CMK (cell line): ENCODE measurements at regions not wholly inside any gene's neighbourhood (a gene's known extent, or its start where the extent isn't known, plus 50 kb on each side); places are given as distances from the start of the nearest gene placed in this dataset.

ENCODE experiments used
- DNase-seq: peaks from one replicate; pipeline ENCODE4 v3.0.0-alpha.2; 2010; ENCODE audit warnings: low read depth

- no peak for DNase-seq
Observed at GRCh38 chr7:156448918-156449317, 191.7 kb upstream of the RNF32 start.

DNA sequence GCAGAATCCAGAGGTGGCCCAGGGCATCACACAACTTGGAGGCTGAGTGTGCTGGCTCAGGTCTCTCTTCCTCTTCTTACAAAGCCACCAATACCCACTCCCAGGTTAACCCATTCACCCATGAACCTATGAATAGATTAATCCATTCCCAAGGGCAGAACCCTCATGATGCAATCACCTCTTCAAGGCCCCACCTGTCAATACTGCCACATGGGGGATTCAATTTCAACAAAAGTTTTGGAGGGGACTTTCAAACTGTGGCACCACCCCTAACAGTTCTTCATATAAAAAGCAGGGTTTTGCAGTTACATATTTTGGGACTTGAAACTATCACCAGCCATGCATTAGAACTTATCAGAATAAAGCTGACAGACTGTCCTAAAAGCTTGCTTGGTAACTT is 193.6 kb upstream of the RNF32 start:
- no peak for DNase-seq

DNA sequence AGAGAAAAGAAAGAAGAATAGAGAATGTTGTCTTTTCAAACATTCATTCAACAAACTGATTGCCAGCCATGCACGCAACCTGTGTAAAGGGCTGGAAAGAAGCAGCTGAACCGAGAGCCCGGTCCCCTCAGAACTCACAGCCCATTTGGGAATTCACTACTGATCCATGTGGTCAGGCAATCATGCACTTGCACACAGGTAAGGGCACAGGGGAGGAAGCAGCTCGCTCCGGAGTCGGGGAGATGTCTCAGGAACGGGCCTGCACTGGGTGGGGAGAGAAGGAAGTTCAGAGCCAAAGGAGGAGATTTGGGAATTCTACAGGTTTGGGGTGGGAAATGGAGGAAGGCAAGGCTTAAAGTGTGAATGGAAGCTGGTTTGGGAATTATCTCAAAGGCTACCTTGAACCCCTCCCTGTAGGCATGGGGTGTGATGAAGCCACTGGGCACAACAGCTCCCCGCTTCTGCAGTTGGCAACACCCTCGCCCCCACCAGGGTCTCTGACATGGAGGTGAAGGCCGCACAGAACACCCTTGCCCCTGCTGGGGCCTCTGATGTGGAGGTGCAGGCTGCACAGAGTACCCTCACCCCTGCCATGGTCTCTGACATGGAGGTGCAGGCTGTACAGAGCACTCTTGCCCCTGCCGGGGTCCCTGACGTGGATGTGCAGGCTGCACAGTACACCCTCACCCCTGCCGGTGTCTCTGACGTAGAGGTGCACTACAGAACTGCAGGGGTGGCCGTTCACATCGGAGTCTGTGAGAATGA is 194.4 kb upstream of the RNF32 start:
- DNase-seq, result no peak

DNA sequence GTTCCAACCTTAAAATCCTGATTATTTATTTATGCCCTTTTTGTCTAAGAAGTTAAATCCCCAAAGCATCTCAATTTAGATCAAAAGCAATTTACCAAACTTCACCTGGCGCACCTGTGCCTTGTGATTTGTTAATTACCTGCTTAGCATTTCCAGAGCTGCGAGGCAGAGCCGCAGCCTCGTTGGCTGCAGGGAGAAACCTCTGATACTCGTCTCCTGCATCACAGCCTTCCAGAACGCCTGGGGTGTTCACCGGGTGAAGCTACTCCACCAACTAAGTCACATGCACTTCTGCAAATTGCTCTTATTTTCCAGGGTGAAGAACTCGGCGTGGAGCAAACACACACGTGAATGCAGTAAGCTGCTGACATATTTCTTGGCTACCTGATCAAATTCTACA is 198.1 kb upstream of the RNF32 start:
- DNase-seq, result no peak

DNA sequence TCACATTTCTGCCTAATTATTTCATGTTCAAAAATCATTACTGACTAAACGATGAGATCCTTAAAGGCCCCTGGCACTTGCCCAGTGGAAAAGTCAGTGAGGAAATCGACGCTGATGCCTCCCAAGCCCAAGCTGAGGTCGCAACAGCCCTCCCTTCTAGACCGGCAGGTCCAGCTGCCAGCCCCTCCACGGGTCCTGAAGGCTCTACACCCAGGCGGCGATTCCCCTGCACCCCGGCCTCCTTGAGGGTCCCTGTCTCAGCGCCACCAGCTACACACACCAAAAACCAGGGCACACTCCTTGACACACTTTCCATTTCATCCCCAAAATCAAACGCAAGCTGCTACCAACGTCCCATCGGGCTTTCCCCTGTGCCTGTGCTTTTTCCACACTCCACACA is 200.1 kb upstream of the RNF32 start:
- DNase-seq, result no peak

DNA sequence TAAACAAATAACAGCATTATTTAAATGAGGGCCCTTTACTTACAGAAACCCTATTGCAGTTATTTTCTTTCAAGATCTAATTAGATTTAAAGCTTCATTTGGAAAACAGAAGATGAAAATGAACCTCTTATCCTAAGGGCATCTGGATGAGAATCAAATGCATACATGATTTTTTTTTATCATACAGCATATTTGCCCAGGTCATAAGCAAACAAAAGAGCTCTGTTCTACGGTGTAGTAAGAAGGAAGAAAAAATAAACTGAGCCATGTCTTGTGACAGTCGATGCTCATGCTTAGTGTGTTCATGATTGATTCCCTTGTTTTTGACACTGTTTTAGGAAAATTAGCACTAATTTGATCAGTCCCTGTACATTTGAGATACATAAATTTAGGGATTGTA is 202.6 kb upstream of the RNF32 start:
- DNase-seq, result no peak

DNA sequence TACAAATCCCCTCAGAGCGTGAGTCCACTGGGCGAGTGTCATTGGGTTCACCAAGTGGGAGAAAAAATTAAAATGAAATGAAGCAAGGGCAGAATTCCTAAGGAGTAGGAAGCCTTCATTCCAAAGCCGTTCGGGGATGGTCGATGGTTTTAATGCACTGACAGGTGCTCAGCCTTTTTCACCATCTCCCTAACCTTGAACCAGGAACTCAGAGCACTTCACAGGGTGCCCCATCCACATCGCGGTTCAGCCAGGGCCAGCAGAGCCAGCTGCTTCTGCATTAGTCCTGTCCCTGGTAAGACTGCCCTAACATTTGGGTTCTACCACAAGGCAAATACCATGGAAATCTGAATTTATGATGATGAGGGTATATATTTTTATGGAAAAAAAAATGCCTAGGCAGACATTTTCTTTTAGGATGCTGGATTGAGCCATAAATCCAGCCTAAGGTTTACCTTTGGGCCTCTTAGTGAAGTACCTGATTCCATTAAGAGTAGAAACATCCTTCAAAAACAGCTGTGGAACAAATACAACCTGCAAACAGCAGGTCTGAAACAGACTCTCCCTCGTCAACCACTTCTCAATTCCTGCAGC is 203.5 kb upstream of the RNF32 start:
- no peak for DNase-seq

DNA sequence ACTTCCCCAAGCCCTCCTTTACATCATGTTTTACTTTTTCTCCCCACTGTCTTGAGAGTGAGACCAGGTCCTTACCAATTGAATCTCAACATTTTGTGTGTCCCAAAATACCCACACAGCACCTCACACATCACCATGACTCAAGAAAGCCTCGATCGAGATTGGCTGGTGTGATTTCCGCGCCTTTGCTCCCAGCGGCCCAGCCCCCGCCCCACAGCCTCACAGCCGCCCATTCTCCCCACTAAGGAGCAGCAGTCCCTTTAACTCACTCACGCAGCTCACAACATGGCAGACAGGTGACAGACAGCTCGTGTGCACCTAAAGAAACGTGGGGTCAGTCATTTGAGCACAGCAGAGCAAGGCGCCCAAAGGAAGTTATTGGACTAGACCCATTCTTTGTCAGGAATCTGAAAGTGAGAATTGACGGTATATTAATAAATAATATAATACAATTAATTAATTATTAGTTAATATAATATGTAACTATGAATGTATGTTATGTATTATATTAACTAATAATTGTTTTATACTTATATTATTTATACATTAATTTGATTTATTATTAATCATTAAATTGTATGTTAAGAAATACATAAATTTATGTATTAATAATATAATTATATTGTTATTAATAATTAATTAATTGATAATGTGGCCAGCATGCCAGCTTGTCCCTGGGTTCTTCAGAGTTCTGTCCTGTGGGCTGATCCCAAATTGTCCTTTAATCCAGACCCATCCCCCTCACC is 204.9 kb upstream of the RNF32 start:
- DNase-seq, result no peak

DNA sequence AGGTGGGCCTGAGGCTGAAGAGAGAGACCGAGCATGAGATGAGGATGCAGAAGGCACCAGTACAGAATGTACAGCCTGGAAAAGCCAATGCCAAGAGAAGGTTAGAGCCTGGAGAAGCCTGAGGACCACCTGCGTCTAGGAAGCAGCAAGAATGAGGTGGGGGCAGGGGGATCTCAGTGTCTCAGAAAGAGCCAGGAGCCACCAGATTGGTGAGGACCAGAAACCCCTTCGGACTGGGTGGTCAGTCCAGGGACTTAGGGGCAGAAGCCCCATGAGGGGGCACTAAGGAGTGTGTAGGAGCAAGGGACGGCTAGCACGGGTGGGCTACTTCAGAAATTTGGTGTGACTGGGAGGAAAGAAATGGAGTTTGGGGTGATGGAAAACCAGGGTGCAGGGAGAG is 205.9 kb upstream of the RNF32 start:
- no peak for DNase-seq

DNA sequence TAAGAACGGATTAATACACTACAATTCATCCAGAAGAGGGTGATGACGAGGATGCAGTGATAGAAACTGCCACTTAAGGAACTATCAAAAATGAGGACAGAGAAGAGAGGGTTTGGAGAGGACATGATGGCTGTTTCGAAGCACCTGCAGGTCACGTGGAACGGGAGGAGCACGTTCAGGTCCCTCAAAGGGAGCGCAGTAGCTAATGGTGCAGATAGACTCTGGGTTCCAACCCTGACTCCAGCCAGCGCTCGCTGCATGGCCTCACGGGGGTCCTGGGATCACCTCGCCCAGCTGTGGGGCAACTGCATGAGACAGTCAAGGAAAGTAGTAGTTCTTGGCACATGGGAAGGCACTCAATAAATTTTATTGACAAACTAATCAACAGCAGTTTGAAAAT is 208.6 kb upstream of the RNF32 start:
- no peak for DNase-seq

- no peak for DNase-seq
Observed at GRCh38 chr7:156430109-156430508, 210.5 kb upstream of the RNF32 start.

DNA sequence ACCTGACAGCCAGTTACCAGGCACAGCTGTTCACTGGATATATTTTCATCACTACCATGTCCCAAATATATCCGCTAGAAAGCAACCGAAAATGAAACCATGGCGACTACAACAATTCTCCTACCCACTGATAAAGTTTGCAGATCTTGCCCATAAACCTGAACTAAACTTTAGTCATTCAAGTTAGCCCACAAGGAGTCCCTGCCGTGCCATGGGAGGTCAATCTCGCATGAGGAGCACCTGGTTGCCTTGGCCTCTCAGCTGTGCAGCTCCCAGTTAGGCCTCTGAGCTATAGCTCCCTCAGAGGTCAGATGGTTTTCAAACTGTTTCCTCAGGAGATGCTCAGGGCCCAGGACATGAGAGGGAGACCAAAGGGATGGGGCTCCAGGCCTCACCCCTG is 211.1 kb upstream of the RNF32 start:
- DNase-seq, result no peak

- DNase-seq, result no peak
Observed at GRCh38 chr7:156423876-156424275, 216.7 kb upstream of the RNF32 start.

- DNase-seq, result no peak
Observed at GRCh38 chr7:156420496-156420895, 220.1 kb upstream of the RNF32 start.

GRCh38 chr7:156419782-156420181 is 220.8 kb upstream of the RNF32 start:
- no peak for DNase-seq

- no peak for DNase-seq
Observed at GRCh38 chr7:156402255-156402654, 238.3 kb upstream of the RNF32 start.

- DNase-seq, result no peak
Observed at GRCh38 chr7:156401617-156402016, 239.0 kb upstream of the RNF32 start.

- DNase-seq, result no peak
Observed at GRCh38 chr7:156400046-156400445, 240.5 kb upstream of the RNF32 start.

GRCh38 chr7:156397249-156397648 is 243.3 kb upstream of the RNF32 start:
- DNase-seq, result no peak

- no peak for DNase-seq
Observed at GRCh38 chr7:156389116-156389692, 251.4 kb upstream of the RNF32 start.

DNA sequence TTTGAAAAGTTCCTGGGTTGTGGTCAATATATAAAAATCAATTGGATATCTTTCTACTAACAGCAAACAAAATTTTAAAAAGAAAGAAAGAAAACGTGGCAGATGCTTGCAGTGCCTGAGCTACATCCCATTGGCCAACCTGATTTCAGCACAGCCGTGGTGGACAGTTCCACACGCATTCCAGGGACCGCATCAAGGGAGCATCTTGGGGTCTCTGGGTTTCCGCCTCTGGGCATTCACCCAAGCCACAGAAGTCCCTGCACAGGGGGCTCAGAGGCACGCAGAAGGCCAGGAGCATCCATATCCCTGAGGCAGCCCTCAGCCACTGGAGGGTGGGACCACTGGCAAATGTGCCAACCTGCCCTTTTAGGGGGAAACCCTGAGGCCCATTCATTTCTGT is 254.5 kb upstream of the RNF32 start:
- no peak for DNase-seq

GRCh38 chr7:156384706-156385105 is 255.9 kb upstream of the RNF32 start:
- DNase-seq, result no peak

GRCh38 chr7:156383526-156383925 is 257.0 kb upstream of the RNF32 start:
- DNase-seq, result no peak
